GM11168 (cell line): ENCODE measurements at regions not wholly inside any gene's neighbourhood (a gene's known extent, or its start where the extent isn't known, plus 50 kb on each side); places are given as distances from the start of the nearest gene placed in this dataset.
"Not testable (repeated sequence)": the region's sequence is repeated elsewhere in the genome, so short reads cannot be mapped to it uniquely, and the experiment has no call there.

Source experiments
- in situ Hi-C: fragments of 300-500 bp; cut with MboI; formaldehyde crosslinking; loops from one replicate; pipeline ENCODE4 v1.12.0; 2022; ENCODE audit warnings: low sequenced_read_pairs; ENCODE audit not compliant: unreplicated experiment

DNA sequence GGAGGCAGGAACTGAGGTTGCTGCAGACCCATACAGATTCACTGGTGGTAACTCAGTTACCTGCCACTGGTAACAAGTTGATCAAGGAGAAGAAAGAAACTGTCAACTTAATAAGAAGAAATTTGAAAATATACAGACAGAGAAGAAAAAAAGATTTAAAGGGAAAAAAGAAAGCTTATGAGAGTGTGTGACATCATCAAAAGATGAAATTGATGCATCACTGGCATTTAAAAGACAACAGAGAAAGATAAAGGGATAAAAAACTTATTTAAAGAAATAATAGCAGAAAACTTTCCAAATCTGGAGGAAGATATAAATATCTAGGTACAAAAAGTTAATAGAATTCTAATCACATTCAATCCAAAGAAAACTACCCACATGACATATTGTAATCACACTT, 1003.2 kb downstream of the TDRD15 start:
- in situ Hi-C loops: no loop called here

DNA sequence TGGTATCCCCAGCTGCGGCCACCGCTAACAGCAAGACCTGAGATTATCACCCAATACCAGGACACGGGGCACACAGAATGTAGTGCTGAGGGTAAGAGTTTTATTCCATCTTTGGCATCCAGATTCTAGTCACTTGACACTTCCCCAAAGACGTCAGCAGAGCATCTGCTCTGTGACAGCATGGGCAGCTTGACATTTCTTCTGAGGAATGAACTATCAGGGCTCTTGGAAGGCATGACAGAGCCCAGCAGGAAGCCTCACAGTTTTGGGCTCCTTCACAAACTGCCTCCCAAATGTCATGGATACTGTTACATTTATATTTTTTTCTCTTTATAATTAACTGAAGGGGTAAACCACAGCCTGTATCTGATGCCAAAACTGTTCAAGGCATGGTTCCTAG, 1010.7 kb downstream of the TDRD15 start:
- in situ Hi-C loops: no loop called here

DNA sequence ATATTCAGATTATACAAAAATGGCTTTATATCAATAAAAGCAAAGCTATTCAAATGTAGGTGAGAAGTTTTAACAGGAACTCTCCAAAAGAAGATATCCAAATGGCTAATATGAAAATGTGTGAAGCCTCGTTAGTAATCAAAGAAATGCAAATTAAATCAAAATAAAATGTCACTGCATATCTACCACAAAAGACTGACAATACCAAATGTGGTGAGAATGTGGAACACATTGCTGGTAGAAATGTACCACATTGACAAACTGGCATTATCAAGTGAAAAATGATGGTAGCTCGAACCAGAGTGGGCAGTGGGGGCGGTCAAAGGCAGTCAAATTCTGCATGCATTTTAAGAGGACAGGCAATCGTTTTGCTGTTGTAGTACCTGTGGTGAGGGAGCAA, 1012.7 kb downstream of the TDRD15 start:
- in situ Hi-C loops: no loop called here

DNA sequence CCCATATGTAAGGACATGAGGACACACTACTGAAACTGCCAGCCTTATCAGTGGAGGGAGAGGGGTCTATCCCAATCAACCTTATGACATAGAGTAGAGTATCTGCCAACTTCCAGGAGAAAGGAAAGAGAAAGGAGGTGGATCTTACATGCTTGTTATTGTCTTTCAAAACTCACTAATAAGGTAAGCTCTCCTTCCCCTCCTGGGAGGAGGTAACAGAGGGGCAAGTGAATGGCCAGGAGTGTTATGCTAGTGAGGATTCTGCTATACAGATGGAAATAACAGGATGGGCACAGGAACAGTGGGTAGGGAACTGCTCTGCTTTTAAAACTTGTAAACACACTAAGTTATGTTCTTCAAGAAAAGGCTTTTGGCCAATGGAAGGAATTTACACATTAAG, 1020.1 kb downstream of the TDRD15 start:
- in situ Hi-C loops: no loop called here

DNA sequence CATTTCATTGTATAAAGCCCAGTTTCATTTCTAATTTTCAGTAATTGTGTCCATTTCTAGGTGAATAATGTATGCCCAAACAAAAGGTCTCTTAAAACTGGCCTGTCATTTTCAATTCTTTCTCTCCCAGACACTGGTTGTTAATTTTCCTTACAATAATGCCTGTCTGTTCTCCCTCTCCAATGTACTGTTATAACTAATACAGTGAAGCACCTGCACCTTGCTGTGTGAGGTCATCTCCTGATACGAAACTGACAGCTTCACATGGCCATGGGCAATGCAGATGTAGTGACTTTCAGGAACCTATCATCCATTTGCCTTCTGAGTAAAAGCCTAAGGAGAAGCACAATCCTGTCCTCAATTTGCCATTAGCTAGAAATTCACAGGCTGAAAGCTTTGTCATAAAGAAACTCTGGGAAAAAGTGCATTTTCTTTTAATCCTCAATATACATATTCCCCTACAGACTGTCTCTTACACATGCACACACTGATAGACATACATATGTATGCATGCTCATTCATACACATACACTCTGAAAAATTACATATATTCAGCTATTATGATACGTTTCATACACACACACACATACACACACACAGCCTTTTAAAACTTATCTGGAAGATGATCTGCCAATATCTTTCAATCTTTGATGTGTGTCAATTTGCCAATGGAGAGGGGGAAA, 1030.3 kb downstream of the TDRD15 start:
- in situ Hi-C loops: no loop called here

DNA sequence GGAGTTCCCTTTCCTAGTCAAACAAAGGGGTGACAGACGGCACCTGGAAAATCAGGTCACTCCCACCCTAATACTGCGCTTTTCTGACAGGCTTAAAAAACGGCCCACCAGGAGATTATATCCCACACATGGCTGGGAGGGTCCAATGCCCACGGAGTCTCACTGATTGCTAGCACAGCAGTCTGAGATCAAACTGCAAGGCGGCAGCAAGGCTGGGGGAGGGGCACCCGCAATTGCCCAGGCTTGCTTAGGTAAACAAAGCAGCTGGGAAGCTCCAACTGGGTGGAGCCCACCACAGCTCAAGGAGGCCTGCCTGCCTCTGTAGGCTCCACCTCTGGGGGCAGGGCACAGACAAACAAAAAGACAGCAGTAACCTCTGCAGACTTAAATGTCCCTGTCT, 1032.9 kb downstream of the TDRD15 start:
- in situ Hi-C loops: not testable (repeated sequence)

DNA sequence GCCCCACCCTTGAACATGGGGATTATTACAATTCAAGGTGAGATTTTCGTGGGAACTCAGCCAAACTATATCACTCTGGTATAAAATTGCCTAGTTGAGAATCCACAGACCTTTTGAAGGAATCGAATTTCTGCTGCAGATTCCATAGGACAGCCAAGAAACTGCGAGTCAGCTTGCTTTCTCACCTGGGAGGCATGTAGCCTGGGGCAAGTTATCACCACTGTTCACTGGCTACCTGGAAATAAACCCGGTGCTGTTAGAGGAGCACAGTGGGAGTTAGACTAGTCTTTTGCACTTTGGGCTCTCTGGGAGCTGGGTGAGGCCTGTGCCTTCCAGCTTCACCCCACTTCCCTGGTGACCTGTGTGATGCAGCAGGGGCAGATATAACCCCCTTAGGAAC, 1043.5 kb downstream of the TDRD15 start:
- in situ Hi-C loops: no loop called here

DNA sequence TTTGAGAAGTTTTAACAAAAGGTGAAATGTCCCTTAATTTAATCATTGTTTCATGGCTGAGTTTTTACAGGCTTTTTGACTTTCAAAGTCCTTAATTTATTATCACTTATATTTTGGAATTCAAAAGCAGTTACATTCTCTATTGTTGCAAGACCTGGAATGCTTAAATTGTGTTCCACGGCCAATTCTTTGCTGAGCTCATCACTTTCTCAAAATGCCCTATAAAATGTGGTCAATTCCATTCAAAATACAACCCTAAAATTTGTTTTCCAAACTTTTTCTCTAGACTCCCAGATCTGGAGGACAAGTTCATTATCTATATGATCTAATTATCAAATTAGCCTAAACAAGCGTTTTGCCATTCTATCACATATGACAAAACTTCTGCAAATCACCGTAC, 1051.2 kb downstream of the TDRD15 start:
- in situ Hi-C loops: no loop called here

DNA sequence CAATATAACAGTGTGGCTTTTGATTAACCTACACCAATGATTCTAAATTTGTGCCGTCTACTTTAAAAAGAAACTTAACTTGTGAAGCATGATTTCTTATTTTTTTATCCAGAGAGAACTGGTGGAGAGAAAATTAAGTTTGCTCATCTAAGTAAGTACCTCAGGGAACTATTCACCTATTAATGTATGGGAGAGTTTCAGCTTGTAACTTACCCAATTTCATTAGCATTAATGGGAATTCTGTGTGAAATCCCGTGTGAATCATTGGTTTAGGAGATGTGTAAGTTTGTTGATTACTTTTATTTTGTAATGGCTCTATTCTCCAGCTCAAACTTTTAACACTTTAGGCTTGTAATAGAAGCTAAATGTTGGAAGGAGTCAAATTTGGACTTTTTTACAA, 1061.5 kb downstream of the TDRD15 start:
- in situ Hi-C loops: no loop called here

DNA sequence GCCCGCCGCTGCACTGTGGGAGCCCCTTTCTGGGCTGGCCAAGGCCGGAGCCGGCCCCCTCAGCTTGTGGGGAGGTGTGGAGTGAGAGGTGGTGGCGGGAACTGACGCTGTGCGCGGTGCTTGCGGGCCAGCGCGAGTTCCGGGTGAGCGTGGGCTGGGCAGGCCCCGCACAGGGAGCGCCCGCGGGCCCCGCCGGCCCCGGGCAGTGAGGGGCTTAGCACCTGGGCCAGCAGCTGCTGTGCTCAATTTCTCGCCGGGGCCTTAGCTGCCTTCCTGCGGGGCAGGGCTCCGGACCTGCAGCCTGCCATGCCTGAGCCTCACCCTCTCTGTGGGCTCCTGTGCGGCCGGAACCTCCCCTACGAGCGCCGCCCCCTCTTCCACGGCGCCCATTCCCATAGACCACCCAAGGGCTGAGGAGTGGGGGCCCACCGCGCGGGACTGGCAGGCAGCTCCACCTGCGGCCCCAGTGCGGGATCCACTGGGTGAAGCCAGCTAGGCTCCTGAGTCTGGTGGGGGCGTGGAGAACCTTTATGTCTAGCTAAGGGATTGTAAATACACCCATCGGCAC, 1062.6 kb downstream of the TDRD15 start:
- in situ Hi-C loops: not testable (repeated sequence)

DNA sequence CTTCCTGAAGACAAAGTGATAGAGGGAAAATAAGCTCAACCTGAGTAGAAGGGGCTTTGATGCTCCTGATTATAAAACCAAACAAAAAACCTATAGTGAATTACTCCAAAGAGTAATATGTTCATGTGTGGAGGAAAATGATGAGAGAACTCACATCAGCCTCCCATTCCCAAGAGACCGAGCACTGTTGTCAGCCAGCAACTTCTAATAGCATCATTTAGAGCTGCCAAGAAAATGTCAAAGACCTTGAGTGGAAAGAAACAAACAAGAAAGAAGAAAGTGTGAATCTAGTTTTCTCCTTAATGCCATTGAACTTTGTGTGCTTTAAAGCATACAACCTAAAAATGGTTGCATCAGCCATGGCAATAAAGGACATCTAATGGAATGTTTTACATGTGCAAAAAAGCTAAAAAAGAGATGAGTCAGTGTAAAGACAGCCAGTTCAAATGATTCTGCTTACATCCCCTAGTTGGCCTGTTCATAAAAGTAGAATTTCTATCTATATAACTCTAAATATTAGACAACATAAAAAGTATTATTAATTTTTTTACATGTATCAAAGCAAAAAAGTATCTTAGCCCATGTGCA, 1066.2 kb downstream of the TDRD15 start:
- in situ Hi-C loops: no loop called here

DNA sequence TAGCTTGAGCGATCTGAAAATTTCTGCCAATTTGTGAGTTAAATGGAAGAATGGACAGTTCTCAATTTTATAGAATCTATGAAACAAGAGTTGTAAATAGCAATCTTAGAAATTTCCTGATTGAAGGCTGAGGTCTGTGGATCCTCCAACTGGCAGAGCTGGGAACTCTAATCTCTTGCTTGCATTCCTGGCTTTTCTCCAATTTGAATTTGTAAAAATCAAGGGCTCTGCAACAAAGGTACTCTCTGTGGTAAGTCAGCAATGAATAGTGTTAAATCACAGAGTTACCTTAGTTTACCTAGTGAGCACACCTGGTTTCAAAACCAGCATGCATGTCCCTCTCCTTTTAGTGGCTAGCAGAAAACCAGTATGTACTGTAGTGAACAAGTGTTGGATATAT, 1070.5 kb downstream of the TDRD15 start:
- in situ Hi-C loops: no loop called here

DNA sequence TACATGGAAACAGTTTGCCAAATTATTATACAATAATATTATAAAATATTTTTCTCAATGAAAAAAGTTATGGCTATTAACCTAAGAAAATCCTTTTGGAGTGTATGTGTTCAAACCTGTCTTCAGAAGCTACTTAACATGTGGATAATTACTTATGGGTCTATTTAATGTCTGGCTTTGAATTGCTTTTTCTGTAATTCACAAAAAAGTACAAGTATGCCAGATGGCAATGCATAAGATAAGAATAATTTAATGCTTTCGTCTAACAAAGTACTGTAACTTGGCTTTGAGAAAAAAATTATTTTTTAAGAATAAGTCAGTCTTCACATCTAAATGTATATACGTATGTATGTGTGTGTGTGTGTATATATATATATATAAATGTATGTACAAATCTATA, 1073.0 kb downstream of the TDRD15 start:
- in situ Hi-C loops: no loop called here

DNA sequence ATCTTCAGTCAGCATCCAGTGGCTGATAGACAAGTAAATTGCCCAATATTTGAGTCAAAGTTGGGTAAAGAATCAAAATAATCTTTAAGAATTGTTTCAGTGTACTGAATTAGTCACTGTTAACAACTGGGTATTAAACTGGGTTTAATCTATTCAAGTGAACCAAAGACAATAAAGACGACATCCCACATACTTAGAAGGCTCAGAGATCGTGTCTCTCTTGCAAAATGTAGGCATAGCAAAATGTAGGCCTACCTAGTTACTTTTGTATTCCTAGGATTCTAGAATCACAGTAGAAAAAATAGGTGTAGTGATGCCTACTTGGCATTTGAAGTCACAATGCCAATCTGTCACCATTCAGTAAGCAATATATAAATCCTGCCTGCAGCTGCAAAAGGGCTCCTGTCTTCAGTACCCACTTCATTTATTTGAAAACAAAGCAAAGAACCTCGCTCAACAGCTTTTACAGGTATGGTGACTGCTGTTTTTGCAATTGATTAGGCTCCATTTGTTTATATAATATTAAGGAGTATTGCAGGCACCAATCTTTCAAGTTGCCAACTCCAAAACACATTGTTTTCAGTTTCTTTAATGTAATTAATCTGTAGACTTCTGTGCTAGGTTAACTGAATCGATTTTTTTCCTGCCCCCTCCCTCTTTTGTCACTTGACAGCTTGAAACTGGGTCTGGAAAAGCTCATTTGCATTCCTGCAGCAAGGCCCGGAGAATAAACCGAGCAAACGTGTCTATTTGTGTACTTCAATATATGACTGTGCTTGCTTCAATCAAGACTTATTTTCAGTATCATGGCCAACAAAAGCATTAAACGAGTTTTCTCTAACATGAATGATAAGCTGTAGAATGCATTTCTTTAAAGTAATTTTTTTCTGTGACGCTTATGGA, 1074.9 kb downstream of the TDRD15 start:
- in situ Hi-C loops: no loop called here

DNA sequence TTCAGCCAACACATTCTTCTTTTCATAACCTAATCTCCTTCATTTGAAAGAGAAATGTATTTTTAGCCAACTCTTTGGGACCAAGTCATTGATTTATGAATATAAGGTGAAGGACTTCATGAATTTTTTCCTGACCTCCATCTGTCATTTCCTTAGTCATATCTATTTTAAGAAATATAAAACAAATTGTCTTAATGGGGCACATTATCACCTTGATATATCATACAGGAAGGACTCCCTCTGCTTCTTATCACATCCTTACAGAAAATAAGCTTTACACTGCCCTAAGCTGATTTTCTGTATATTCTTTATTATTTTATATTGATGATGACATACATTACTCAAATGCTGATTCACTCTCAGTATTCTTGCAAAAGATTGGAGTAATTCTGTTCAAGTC, 1076.2 kb downstream of the TDRD15 start:
- in situ Hi-C loops: no loop called here

DNA sequence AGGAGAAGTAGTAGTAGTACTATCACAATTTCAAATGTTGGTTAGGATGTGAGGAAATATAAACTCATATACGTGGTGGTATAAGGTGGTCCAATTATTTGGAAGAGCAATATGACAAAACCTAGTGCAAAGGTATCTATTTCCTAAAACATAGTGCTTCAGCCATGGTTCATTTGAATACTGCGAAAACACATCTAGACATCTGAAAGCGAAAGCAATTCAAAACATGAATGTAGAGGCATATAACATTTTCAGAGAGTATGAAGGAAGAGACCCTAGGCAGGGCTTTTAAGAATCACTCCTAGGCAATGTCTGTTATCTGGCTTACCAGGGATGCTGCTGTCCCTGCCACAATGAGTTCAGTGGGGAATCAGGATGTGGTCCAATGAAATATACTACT, 1085.8 kb downstream of the TDRD15 start:
- in situ Hi-C loops: no loop called here

DNA sequence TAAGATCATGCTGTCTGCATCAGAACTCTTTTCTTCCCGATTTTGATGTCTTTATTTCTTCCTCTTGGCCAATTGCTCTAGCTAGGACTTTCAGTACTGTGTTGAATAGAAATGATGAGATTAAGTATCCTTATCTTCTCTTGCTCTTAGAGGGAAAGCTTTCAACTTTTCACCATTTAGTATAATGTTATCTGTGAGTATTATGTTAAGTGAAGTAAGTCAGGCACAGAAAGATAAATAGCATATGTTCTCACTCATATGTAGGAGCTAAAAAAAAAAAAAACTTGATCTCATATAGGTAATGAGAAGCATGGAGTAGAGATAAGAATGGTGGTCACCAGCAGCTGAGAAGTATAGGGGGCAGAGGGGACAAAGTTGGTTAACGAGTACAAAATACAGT, 1089.5 kb downstream of the TDRD15 start:
- in situ Hi-C loops: no loop called here

DNA sequence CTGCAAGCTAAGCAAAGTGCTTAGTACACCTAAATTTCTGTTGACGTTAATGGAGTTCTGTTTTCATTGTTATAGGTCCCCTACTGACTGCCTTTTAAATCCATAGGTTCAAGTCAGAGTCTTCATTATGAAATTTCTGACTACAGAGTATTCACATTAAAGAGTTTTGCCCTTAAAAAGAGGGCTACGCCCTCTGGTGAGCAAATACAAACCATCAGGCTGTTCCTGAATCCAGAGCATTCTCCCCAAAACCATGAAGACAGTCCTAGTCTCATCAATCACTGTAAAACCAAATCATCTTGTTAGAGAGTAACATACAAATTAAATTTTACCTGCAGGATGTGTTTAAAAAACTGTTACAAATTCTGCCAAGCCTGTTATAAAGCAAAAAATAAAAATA, 1091.7 kb downstream of the TDRD15 start:
- in situ Hi-C loops: no loop called here

DNA sequence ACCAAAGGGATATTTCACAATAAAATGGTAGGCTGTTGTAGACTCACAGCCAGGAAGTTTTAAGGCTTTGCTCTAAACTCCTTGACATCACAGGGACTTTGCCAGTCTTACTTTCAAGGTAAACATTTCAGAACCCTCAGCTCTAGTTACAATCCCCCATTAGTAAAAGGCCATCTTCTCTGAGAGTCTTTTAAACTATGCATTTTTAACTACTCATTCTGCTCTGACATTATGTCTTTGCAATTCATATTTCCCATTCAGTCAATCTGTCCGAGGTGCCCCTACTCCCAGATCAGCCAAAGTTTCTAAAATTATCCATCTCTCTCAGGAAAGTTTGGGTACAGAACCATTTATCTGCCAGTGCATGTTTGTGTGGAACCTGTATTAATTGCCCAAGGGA, 1094.1 kb downstream of the TDRD15 start:
- in situ Hi-C loops: no loop called here

DNA sequence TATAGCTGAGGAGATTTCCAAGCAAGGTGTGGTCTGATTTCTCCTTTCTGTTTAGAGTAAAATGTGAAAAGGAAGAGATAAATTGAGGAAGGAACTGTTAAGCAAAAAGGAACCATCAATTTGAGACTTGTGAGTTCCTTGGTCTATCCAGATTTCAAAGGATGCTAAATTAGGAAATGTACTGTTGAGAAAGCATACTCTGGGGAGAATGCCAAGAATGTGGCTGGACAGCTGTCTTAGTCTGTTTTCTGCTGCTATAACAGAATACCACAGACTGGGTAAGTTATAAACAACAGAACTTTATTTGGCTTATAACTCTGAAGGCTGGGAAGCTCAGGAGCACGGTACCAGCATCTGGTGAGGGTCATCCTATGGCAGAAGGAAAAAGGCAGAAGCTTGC, 1097.2 kb downstream of the TDRD15 start:
- in situ Hi-C loops: no loop called here

DNA sequence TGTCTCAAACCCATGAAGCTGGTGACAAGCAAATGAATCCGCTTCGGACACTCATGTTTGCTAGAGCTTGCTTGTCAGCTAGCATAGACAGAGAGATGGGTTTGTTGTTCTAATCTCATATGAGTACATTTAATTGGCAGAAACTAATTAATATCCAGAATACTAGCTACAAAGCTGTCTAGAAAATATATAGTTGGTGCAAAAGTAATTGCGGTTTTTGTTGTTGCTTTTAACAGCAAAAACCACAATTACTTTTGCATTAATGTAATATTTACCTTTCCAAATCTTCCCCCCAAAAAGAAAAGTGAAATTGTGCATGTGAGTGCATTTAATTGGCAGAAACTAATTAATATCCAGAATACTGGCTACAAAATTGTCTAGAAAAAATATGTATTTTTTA, 1115.2 kb downstream of the TDRD15 start:
- in situ Hi-C loops: no loop called here
